ENCODE measurements at regions not wholly inside any gene's neighbourhood (a gene's known extent, or its start where the extent isn't known, plus 50 kb on each side); places are given as distances from the start of the nearest gene placed in this dataset.

DNA sequence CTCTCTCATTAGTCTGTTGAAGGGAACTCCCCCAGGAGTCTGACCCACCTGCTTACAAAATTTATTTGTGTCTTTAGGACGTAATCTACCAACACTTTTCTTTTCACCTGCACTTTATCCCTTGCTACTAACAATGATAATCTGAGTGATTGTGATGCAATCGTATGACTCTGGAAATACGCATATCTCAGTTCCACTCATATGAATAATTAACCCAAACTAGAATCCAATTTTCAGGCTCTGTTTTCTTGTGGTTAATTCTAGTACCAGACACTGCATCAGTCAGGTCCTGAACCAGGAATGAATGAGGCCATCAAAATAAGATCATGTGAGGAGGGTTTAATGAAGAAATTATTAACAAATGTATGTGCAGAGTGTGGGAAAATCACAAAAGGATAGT lies 158.4 kb upstream of the SRD5A2 start:
- no peaks in the 10 kb centered on the region for H3K4me1 ChIP-seq (ENCODE audit: insufficient read depth, low read length)
- H4K20me1 ChIP-seq (ENCODE audit: control insufficient read depth, insufficient read depth, insufficient read length): no peaks in the 10 kb centered on the region
- H3K79me1 ChIP-seq (ENCODE audit: insufficient read depth, low read depth, low read length, poor library complexity, severe bottlenecking): no peaks in the 10 kb centered on the region
- Mint-ChIP-seq H3K9me3 (peaks cover 6 to 10% of the 10 kb centered on the region in 2 experiments; a peak in 3 of 5 replicates), H3K27me3 (ENCODE audit: low read depth) (peaks cover 2% of the 10 kb centered on the region), H3K36me3 (ENCODE audit: insufficient read depth in 1 of 3, low read depth in 3 of 3) (no peaks in the 10 kb centered on the region), H3K4me1 (no peaks in the 10 kb centered on the region), H3K4me3 (no peak overlapping the region), H3K27ac (no peak overlapping the region)
- H4K91ac ChIP-seq (ENCODE audit: insufficient read length, low read depth, low read length): no peak overlapping the region
- no peak overlapping the region for H2BK120ac ChIP-seq (ENCODE audit: low read depth, low read length, poor library complexity, severe bottlenecking)
- no peak overlapping the region for H2BK12ac ChIP-seq (ENCODE audit: insufficient read length, low read depth, low read length)
- no peak overlapping the region for H3K14ac ChIP-seq (ENCODE audit: insufficient read depth, low read length)
- H3K18ac ChIP-seq (ENCODE audit: insufficient read length, low read depth, low read length): no peak overlapping the region
- no peak overlapping the region for H4K8ac ChIP-seq (replicated peaks; ENCODE audit: insufficient read length, low read depth, low read length)
- no peak overlapping the region for H3T11ph ChIP-seq (ENCODE audit: low read length)
- no peak overlapping the region for H3K4ac ChIP-seq (ENCODE audit: low read depth, low read length)
- H3K9me3 ChIP-seq (ENCODE audit: control insufficient read depth, low read depth, low read length): no peaks in the 10 kb centered on the region
- no peaks in the 10 kb centered on the region for H3K27me3 ChIP-seq (ENCODE audit: insufficient read depth, low read length)
- no peaks in the 10 kb centered on the region for H3K23me2 ChIP-seq (ENCODE audit: insufficient read length, low read depth, low read length, poor library complexity, severe bottlenecking)
- H2AFZ ChIP-seq (ENCODE audit: low read length): no peak overlapping the region
- DNase-seq: no peak
- H3K9ac ChIP-seq (ENCODE audit: extremely low read depth, insufficient read length, low read length): no peak overlapping the region
- H2BK15ac ChIP-seq (ENCODE audit: low read depth, low read length): no peak overlapping the region
- H3K23ac ChIP-seq (ENCODE audit: insufficient read length, low read depth, low read length): no peak overlapping the region
- H2AK5ac ChIP-seq (ENCODE audit: insufficient read length, low read length): no peak overlapping the region
- no peak overlapping the region for H3K4me2 ChIP-seq (ENCODE audit: insufficient read depth, insufficient read length, low read length)
- no peak overlapping the region for H3K27ac ChIP-seq (ENCODE audit: insufficient read length, low read depth, low read length)
- no peak overlapping the region for H2BK5ac ChIP-seq (ENCODE audit: insufficient read length, low read length)
- no peak overlapping the region for H4K5ac ChIP-seq (ENCODE audit: insufficient read length, low read depth, low read length)
- H3K79me2 ChIP-seq (ENCODE audit: insufficient read depth, low read length): no peaks in the 10 kb centered on the region
- no peak overlapping the region for H2BK20ac ChIP-seq (ENCODE audit: low read depth, low read length, poor library complexity, severe bottlenecking)
- TF ChIP-seq, protein P1, sequence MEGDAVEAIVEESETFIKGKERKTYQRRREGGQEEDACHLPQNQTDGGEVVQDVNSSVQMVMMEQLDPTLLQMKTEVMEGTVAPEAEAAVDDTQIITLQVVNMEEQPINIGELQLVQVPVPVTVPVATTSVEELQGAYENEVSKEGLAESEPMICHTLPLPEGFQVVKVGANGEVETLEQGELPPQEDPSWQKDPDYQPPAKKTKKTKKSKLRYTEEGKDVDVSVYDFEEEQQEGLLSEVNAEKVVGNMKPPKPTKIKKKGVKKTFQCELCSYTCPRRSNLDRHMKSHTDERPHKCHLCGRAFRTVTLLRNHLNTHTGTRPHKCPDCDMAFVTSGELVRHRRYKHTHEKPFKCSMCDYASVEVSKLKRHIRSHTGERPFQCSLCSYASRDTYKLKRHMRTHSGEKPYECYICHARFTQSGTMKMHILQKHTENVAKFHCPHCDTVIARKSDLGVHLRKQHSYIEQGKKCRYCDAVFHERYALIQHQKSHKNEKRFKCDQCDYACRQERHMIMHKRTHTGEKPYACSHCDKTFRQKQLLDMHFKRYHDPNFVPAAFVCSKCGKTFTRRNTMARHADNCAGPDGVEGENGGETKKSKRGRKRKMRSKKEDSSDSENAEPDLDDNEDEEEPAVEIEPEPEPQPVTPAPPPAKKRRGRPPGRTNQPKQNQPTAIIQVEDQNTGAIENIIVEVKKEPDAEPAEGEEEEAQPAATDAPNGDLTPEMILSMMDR (conservative IDR thresholded peaks at IDR 0.05): no peak
- no CpG with 5 or more reads among the region's 3 CpGs for WGBS (ENCODE audit: extremely low coverage, insufficient read length, low lambda C conversion rate)
- H3K56ac ChIP-seq (ENCODE audit: insufficient read length, low read depth, low read length): no peak overlapping the region

Measured in H9 (cell line).